ENCODE measurements at regions not wholly inside any gene's neighbourhood (a gene's known extent, or its start where the extent isn't known, plus 50 kb on each side); places are given as distances from the start of the nearest gene placed in this dataset.

- TF ChIP-seq CTCF (IDR thresholded peaks at IDR 0.05; ENCODE audit: extremely low read depth in 1 of 2, insufficient read depth in 1 of 2, low read depth in 1 of 2, low read length in 2 of 2) (no peak), POLR2A (IDR thresholded peaks at IDR 0.05; ENCODE audit: low read depth, low read length) (no peak), POLR2AphosphoS5 (IDR thresholded peaks at IDR 0.05; ENCODE audit: insufficient read depth, low read depth, low read length) (no peak), MYC (IDR thresholded peaks at IDR 0.05; ENCODE audit: low read depth, low read length) (no peak), EZH2 (IDR thresholded peaks at IDR 0.05; ENCODE audit: borderline replicate concordance, low read depth, low read length, severe bottlenecking) (no peak), FOS (IDR thresholded peaks at IDR 0.05; ENCODE audit: borderline replicate concordance, insufficient read depth, low read length) (no peak), MAX (IDR thresholded peaks at IDR 0.05; ENCODE audit: insufficient read depth, insufficient read length) (no peak), GATA2 (IDR thresholded peaks at IDR 0.05; ENCODE audit: insufficient read depth, insufficient read length, low read depth, low read length) (no peak), JUN (IDR thresholded peaks at IDR 0.05; ENCODE audit: borderline replicate concordance, insufficient read depth, insufficient read length, low read depth) (no peak)
Measured at GRCh38 chr14:96729889-96730288, 67.3 kb upstream of the VRK1 start.

Data from endothelial cell of umbilical vein (primary cell).